AG04449 (cell line): ENCODE measurements at regions not wholly inside any gene's neighbourhood (a gene's known extent, or its start where the extent isn't known, plus 50 kb on each side); places are given as distances from the start of the nearest gene placed in this dataset.
A peak's percentile ranks its signal among the peaks of the same experiment; 100 is the strongest.

ENCODE experiments used
- CTCF ChIA-PET: fragments of 350-600 bp; formaldehyde crosslinking; extraction: SDS; loops from one replicate; lab custom pipeline; 2021; ENCODE audit warnings: antibody characterized with exemption; lab: Yijun Ruan, JAX
- POLR2A ChIA-PET: fragments of 400-600, 350-600 bp; formaldehyde crosslinking; extraction: SDS; loops from one replicate; lab custom pipeline; 2020; ENCODE audit warnings: antibody characterized with exemption, inconsistent platforms; lab: Yijun Ruan, JAX
- DNase-seq: peaks from one replicate; pipeline ENCODE4 v3.0.0-alpha.2; 2010; ENCODE audit warnings: low read depth, low spot score
- H3K4me3 ChIP-seq: 2 replicates; pipeline ENCODE4 v1.5.1; 2011; ENCODE audit warnings: low read depth, mild to moderate bottlenecking, control low read depth, low read length
- TF ChIP-seq, protein P1 (sequence below): IDR thresholded peaks from one replicate; pipeline ENCODE4 v1.5.1; 2011; ENCODE audit warnings: mild to moderate bottlenecking, moderate library complexity, low read length, control low read depth, inconsistent platforms; ENCODE audit not compliant: insufficient read depth; ENCODE audit errors: missing control alignments

DNA sequence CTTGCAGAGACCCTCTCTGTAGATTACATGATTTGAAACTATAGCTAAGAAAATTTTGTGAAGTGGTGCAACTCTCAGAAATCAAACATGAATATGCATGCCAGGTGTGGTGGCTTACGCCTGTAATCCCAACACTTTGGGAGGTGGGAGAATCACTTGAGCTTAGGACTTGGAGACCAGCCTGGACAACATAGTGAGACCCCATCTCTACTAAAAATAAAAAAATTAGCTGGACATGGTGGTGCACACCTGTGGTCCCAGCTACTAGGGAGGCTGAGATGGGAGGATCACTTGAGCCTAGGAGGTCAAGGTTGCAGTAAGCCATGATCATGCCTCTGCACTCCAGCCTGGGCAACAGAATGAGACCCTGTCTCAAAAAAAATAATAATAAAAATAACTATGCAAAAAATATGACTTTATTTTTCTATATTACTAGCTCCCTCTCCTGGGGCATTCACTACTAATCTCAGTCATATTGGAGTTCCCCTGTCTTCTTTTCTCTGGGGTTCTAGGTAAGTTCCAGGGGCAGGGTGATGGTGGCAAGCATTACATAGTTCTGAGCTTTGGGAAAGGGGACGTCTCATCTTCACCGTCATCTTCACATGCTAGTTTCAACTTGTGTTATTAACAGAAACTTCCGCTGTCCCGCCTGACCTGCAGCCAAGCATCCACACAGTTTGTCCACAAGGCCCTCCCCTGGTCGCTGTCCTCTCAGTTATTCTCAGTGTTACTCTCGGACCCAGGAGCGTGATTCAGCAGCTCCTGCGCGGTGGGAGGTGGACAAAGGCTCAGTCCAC, 96.8 kb upstream of the MBOAT2 start:
- TF ChIP-seq, protein P1, sequence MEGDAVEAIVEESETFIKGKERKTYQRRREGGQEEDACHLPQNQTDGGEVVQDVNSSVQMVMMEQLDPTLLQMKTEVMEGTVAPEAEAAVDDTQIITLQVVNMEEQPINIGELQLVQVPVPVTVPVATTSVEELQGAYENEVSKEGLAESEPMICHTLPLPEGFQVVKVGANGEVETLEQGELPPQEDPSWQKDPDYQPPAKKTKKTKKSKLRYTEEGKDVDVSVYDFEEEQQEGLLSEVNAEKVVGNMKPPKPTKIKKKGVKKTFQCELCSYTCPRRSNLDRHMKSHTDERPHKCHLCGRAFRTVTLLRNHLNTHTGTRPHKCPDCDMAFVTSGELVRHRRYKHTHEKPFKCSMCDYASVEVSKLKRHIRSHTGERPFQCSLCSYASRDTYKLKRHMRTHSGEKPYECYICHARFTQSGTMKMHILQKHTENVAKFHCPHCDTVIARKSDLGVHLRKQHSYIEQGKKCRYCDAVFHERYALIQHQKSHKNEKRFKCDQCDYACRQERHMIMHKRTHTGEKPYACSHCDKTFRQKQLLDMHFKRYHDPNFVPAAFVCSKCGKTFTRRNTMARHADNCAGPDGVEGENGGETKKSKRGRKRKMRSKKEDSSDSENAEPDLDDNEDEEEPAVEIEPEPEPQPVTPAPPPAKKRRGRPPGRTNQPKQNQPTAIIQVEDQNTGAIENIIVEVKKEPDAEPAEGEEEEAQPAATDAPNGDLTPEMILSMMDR: no peak
- DNase-seq: no peak
- H3K4me3 ChIP-seq: no peak overlapping the region
- ChIA-PET CTCF (interaction anchor here (0.6 to 1.3 kb wide), 4 partner anchors 9 to 228 kb away, joined by 3 read pairs; no protein-coding TSS in a partner anchor), POLR2A (interaction anchor here (1.5 kb wide), 1 partner anchor 11 kb away, joined by 4 read pairs; no protein-coding TSS in a partner anchor)

DNA sequence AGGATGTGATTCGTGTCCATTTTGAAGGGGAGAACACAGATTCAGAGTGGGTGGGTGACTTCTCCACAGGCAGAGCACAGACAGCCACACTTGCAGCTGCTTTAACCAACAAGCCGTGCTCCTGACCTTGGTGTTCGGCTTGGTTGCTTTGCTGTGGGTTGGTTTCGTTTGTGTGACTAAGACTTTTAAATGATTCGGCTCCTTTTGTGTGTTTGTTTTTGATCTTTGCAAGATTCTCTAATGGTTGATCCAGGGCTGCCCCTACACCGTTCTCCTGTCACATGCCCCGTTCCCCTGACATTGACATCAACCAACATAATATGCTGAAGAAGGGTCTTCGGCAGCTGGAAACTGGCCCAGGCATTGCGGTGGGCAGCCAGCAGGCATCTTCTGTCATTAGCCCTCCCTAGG, 95.9 kb upstream of the MBOAT2 start:
- POLR2A ChIA-PET: interaction anchor here (1.5 kb wide), 1 partner anchor 12 kb away, joined by 4 read pairs; no protein-coding TSS in a partner anchor
- no peak for DNase-seq
- TF ChIP-seq, protein P1: no peak
- H3K4me3 ChIP-seq: no peak overlapping the region
- CTCF ChIA-PET: interaction anchor here (1.0 to 1.3 kb wide), 2 partner anchors 38 to 227 kb away, joined by 3 read pairs; no protein-coding TSS in a partner anchor

DNA sequence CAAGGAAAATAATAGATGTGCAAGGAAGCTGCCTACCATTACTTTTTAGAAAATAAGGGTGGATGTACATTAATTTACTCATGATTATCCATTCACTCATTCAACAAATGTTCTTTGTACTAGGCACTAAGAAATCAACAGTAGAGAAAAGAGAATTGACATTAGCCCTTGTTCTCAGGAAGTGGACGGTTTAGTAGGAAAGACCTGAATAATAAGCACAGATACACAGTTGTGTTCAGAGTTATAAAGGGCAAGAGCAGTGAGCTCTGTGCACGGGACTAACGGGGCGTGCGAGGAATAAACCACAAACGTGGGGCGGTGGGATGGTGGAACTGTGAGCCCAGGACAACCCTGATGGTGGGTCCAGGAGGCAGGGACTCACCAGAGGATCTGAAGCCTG, 94.4 kb upstream of the MBOAT2 start:
- ChIA-PET POLR2A (no interaction called here), CTCF (interaction anchor here (0.7 to 0.9 kb wide), 2 partner anchors 14 to 16 kb away, joined by 3 to 4 read pairs; no protein-coding TSS in a partner anchor)
- H3K4me3 ChIP-seq: no peak overlapping the region
- TF ChIP-seq, protein P1: no peak
- no peak for DNase-seq

DNA sequence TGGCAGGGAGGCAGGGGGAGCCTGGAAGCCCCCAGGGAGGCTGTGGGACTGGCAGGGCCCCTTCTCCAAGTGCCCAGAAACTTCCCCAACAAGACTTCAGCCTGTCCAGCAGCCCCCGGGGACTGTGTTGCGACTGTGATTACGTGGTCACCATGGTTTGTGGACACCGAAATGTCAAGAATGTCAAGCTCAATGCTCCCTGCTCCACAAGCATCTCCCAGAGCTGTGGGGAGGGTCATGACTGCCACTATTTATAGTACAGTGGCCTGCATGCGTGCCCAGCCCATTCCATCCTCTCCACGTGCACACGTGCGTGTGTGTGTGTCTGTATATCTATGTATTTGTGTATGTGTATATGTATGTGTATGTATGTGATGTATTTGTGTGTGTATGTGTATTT, 93.8 kb upstream of the MBOAT2 start:
- CTCF ChIA-PET: interaction anchor here (0.7 to 1.4 kb wide), 2 partner anchors 9 to 16 kb away, joined by 3 to 4 read pairs; no protein-coding TSS in a partner anchor
- no peak overlapping the region for H3K4me3 ChIP-seq
- DNase-seq: no peak
- TF ChIP-seq, protein P1: no peak
- POLR2A ChIA-PET: no interaction called here

DNA sequence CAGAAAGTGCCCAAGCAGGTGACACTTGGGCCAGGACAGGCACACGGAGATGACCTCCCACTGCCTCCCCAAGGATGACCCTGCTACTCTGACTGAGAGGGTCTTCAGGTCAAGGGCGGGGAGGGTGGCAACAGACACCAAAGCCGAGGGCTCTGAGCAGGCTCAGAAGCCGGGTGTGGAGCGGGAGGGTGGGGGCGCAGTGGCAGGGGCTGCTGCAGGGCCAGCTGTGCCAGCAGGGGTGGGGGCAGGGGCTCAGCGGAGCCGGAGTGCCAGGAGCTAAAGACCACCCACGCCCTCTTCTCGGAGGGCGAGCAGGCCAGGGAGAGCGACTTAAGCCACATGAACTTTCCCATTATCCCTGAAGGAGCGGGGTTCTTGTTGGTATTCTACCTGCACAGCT, 93.3 kb upstream of the MBOAT2 start:
- ChIA-PET CTCF (interaction anchor here (1.4 kb wide), 1 partner anchor 9 kb away, joined by 4 read pairs; no protein-coding TSS in a partner anchor), POLR2A (no interaction called here)
- TF ChIP-seq, protein P1: no peak
- no peak overlapping the region for H3K4me3 ChIP-seq
- no peak for DNase-seq

DNA sequence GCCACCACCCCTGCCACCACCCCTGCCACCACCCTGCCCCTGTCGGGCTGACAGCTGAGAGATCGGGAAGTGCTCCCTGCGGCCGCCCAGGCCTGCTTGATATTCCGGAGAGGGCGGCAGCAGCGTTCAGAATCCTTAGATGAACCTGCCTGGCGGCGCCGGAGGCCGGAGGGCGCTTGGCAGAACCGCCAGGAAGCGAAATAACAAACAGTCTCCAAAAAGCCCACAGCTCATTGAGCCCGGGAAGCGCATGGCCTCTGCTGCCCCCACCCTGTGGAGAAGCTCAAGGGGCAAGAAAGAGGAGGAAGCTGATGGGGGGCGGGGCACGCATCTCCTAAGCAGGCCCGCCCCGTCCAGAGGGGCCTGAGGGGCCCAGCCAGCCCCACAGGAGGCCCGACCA, 92.2 kb upstream of the MBOAT2 start:
- no peak for DNase-seq
- no peak overlapping the region for H3K4me3 ChIP-seq
- ChIA-PET POLR2A (no interaction called here), CTCF (interaction anchor here (0.9 to 1.2 kb wide), 3 partner anchors 14 to 245 kb away, joined by 3 to 4 read pairs (median 4); no protein-coding TSS in a partner anchor)
- TF ChIP-seq, protein P1: peak; percentile 7
